HCT116 (cell line): ENCODE measurements at regions not wholly inside any gene's neighbourhood (a gene's known extent, or its start where the extent isn't known, plus 50 kb on each side); places are given as distances from the start of the nearest gene placed in this dataset.

Experiments used
- ATF3 ChIP-seq: IDR thresholded peaks from 2 replicates; pipeline ENCODE4 v1.6.1; 2012
- CTCF ChIP-seq, 3 experiments: fragments of 200-600 bp in 1 of 3; sonication (generic) in 1 of 3; IDR thresholded peaks in 2 of 3; conservative IDR thresholded peaks in 1 of 3; 2 replicates each; pipeline ENCODE4 v1.5.1; 2012 to 2017; ENCODE audit warnings: low read depth in 2 of 3, low read length in 2 of 3, antibody characterized with exemption in 1 of 3, borderline replicate concordance in 1 of 3, control low read depth in 1 of 3, mild to moderate bottlenecking in 1 of 3, mixed read lengths in 1 of 3, mixed run types in 1 of 3, moderate library complexity in 1 of 3; ENCODE audit not compliant: insufficient read depth in 1 of 3
- ELF1 ChIP-seq: IDR thresholded peaks from 2 replicates; pipeline ENCODE4 v1.6.1; 2012; ENCODE audit warnings: low read depth, borderline replicate concordance
- EZH2 ChIP-seq: fragments of 200-600 bp; sonication (generic); IDR thresholded peaks from 2 replicates; pipeline ENCODE4 v1.6.1; 2017; ENCODE audit warnings: antibody characterized with exemption, mixed run types
- POLR2A ChIP-seq: IDR thresholded peaks from 2 replicates; pipeline ENCODE4 v1.7.0; 2011; ENCODE audit warnings: borderline replicate concordance; ENCODE audit not compliant: insufficient read depth, insufficient read length; ENCODE audit errors: extremely low read depth
- POLR2AphosphoS5 ChIP-seq: IDR thresholded peaks from 2 replicates; pipeline ENCODE4 v1.6.1; 2011; ENCODE audit warnings: mild to moderate bottlenecking, low read depth, low read length, moderate library complexity
- REST ChIP-seq: IDR thresholded peaks from 2 replicates; pipeline ENCODE4 v1.6.1; 2012; ENCODE audit warnings: low read depth
- SIN3A ChIP-seq: IDR thresholded peaks from 2 replicates; pipeline ENCODE4 v1.6.1; 2012; ENCODE audit warnings: low read depth

GRCh38 chr6:133190912-133191311 is 50.2 kb upstream of the EYA4 start:
- no peak for TF ChIP-seq SIN3A
- no peak for TF ChIP-seq EZH2
- no peak for TF ChIP-seq REST
- no peak for TF ChIP-seq CTCF (IDR thresholded peaks at IDR 0.05 in 2 of 3, conservative IDR thresholded peaks at IDR 0.05 in 1 of 3; ENCODE audit: borderline replicate concordance in 1 of 3, insufficient read depth in 1 of 3, low read depth in 2 of 3, low read length in 2 of 3)
- TF ChIP-seq POLR2AphosphoS5: no peak
- TF ChIP-seq POLR2A: no peak
- TF ChIP-seq ATF3: no peak
- no peak for TF ChIP-seq ELF1
